ENCODE measurements at regions not wholly inside any gene's neighbourhood (a gene's known extent, or its start where the extent isn't known, plus 50 kb on each side); places are given as distances from the start of the nearest gene placed in this dataset.

- no peak overlapping the region for H3K4me3 ChIP-seq (ENCODE audit: low read depth, low read length)
- TF ChIP-seq, protein P1, sequence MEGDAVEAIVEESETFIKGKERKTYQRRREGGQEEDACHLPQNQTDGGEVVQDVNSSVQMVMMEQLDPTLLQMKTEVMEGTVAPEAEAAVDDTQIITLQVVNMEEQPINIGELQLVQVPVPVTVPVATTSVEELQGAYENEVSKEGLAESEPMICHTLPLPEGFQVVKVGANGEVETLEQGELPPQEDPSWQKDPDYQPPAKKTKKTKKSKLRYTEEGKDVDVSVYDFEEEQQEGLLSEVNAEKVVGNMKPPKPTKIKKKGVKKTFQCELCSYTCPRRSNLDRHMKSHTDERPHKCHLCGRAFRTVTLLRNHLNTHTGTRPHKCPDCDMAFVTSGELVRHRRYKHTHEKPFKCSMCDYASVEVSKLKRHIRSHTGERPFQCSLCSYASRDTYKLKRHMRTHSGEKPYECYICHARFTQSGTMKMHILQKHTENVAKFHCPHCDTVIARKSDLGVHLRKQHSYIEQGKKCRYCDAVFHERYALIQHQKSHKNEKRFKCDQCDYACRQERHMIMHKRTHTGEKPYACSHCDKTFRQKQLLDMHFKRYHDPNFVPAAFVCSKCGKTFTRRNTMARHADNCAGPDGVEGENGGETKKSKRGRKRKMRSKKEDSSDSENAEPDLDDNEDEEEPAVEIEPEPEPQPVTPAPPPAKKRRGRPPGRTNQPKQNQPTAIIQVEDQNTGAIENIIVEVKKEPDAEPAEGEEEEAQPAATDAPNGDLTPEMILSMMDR (IDR thresholded peaks at IDR 0.05; ENCODE audit: low read depth, low read length), result no peak
Measured at GRCh38 chr9:129326061-129327005, 148.3 kb upstream of the IER5L start.

- TF ChIP-seq, protein P1 (IDR thresholded peaks at IDR 0.05; ENCODE audit: low read depth, low read length), result no peak
- no peak overlapping the region for H3K4me3 ChIP-seq (ENCODE audit: low read depth, low read length)
Measured at GRCh38 chr9:129324808-129325502, 146.9 kb upstream of the IER5L start.

DNA sequence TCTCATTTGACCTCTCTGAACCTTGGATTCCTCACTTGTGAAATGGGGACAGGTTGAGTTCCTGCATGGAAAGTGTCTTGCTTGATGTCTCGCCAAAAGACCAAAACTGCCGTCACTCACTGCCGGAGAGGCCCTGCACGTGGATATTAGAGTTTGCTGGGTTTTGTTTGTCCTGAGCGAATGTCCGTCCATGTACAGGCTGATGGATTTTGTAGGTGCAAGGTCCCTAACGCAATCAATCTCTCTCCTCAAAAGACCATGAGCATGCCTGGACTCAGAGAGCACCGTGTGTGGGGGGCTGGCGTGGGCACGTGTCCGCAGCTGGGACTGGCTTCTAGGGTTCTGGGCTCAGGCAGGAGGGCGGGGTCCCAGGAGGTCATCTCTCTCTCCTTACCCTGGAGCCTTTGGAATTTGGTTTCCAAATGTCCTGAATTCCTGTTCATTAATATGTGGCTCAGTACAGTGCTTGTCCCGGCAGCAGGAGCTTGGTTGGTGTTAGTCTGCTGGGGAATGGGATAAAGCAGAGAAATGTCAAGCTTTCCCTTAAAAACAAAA is 146.0 kb upstream of the IER5L start:
- TF ChIP-seq, protein P1 (IDR thresholded peaks at IDR 0.05; ENCODE audit: low read depth, low read length), result no peak
- no peak overlapping the region for H3K4me3 ChIP-seq (ENCODE audit: low read depth, low read length)

DNA sequence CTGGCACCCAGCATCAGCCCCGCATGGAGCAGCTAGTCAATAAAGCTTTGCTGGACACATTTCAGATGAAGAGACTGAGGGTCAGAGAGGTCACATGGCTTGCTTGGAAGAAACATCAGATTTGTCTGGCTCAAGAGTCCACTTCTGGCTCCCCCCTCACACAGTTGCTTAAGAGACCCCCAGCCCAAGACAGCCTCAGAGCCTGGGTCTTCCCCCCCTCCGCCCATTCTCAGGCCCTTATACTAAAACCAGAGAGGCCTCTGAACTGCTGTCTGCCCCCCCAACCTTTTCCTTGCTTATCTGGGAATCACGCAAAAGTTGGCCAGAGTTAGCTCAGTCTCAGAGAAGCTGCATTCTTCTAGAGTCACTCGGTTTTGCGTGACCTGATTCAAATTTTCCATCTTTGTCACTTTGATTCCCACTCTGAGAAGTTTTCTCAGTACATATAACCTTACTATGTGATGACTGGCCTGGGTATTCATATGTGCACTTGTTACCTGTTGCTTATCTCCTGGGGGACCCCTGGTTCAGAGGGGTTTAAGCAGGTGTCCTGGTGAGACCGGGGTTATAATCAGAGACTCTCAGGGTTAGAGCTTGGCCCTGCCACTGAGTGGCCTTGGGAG is 145.4 kb upstream of the IER5L start:
- TF ChIP-seq, protein P1 (IDR thresholded peaks at IDR 0.05; ENCODE audit: low read depth, low read length), result no peak
- H3K4me3 ChIP-seq (ENCODE audit: low read depth, low read length), result no peak overlapping the region

GRCh38 chr9:129322641-129323375 is 144.7 kb upstream of the IER5L start:
- no peak overlapping the region for H3K4me3 ChIP-seq (ENCODE audit: low read depth, low read length)
- TF ChIP-seq, protein P1 (IDR thresholded peaks at IDR 0.05; ENCODE audit: low read depth, low read length), result no peak

DNA sequence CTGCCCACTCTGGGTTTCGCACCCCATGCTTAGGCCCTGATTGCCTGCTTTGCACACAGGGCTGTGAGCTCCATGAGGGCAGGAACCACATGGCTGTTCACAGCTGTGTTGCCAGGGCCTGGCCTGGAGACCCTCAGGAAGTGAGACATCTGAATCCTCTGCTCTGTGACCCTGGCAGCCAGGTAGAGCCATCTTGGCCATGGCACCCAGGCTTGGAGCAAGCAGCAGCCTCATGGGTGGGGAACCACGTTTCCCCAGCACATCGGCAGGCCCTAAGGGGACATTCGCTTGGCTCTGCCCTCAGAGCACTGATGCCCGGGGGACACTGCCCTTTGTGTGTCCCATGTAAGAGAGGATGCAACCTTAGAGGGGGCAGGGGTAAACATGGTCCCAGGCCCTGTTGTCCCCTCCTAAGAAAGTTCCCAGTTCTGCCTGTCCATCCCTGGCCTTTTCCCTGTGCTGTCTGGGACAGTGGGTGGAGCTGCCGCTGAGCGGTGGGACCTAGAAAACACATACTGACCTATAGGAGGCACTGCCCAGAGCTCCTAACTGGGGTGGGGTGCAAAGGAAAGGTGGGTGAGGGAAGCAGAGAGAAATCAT is 144.1 kb upstream of the IER5L start:
- TF ChIP-seq, protein P1 (IDR thresholded peaks at IDR 0.05; ENCODE audit: low read depth, low read length), result no peak
- no peak overlapping the region for H3K4me3 ChIP-seq (ENCODE audit: low read depth, low read length)

Data from WI38 (cell line).